NCI-H1092 (cell line): ENCODE measurements at regions not wholly inside any gene's neighbourhood (a gene's known extent, or its start where the extent isn't known, plus 50 kb on each side); places are given as distances from the start of the nearest gene placed in this dataset.
"Not testable (repeated sequence)": the region's sequence is repeated elsewhere in the genome, so short reads cannot be mapped to it uniquely, and the experiment has no call there.

Experiments
- DNase-seq: peaks from one replicate; lab custom pipeline; 2025; lab: John Stamatoyannopoulos, UW

DNA sequence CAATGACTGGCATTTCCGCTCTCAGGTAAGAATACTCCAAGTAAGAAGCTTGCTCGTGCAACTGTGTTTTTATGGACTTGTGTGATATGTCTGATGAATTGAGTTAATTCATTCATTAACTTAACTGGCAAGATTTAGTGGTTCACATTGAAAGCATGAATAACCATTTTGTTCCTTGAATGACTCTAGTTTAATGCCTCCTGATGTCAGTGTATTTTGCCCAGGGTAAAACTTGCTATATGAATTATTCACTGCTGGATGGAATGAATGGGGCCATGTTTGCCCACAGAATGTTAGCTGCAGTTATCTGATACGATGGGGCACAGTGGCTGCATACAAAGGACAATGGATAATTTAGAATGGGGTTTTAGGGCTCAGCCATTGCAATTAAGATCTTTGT is 124.1 kb downstream of the ZNF365 start:
- DNase-seq: no peak

GRCh38 chr10:62500116-62500515 is 125.9 kb downstream of the ZNF365 start:
- DNase-seq: not testable (repeated sequence)

DNA sequence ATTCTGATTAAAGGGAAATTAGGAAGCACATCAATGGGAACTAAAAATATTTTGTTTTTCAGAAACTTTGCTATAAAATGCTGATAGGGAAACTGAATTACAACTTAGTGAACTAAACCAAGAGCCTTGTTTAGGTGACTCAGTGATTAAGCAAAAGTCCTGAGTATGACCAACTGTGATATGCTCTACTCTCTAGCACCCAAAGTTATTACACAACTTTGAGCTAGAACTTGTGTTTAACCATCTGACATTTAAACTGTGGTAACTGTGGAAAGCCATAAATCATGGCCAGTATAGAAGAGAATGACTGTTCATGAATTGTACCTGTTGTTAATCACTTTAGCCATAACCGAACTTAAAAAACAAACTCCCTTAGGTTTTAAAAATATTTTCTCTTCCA is 127.4 kb downstream of the ZNF365 start:
- DNase-seq: no peak

DNA sequence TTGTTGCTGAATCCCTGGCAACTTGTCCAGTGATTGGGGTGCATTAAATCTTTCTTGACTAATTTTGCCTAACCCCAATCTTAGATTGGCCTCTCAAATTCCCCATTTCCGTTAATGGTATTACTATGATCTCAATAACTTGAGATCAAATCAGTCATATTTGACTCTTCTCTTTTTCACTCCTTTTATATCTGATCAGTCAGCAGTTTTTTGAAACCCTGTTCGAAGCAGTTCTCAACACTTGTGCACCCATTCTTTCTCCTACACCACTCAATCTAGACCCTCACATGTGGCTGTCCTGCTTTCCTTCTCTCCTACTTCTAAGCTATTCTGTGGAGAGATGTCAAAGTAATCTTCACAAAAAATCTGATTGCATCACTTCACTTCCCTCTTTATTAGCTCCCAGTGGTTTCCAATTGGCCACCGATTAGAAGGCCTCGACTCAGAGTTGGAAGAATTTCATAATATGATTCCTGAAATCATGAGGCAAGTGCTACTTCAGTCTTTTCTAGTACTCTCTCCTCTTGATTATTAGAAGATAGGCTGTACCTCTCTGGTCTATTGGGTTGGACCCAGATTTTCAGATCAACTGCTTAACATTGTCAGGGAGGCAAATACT is 128.9 kb downstream of the ZNF365 start:
- DNase-seq: no peak

GRCh38 chr10:62503872-62504271 is 129.7 kb downstream of the ZNF365 start:
- no peak for DNase-seq

DNA sequence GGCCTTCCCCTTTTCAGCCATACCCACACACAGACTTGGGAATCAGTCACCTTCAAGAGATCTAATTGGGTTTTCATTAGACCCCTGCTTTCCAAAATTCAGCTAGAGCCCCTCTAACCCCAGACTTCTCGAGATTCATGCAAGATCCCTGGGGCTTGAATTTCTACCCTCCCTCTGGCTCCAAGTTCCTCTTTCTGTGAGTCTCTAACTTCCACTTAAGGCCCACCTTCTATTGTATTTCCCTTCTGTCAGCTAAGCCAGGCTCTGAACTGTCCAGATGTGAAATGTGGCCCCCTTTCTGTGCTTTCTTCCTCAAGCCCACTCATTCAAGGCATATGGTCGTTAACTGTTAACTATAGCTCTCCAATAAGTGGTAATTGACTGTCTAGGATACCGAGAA is 132.2 kb downstream of the ZNF365 start:
- DNase-seq: no peak

GRCh38 chr10:62511238-62511637 is 137.1 kb downstream of the ZNF365 start:
- no peak for DNase-seq

GRCh38 chr10:62511656-62512055 is 137.5 kb downstream of the ZNF365 start:
- DNase-seq: no peak

DNA sequence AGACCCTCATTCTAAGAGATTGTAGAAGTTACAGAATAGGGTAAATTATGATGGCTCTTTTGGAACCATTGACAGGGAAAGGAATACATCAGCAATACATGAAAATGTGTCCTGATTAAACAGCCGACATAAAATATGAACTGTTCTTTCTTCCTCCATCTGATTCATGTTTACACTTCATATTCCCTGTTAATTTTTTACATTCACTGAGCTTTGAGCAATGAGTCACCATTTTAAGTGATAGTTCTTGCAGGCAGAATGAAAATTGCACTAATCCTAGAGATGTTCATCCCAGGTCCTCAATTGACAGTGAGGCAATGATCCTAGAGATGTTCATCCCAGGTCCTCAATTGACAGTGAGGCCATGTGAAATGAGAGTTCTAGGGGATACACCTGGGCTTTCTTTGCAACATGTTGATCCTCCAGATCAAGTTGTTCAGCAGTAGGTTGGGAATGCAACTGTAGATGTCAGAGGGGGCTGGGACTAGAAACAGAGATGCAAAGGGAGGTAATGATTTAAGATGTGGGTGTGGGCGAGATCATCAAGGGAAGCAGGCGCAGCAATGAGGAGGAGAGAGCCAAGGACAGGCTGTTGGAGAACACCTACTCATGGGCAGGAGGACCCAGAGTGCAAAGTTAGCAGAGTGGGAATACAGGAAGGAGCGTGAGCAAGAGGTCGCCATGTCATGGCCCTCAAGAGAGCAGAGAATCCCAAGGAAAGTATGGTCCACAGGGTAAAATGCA is 138.7 kb downstream of the ZNF365 start:
- no peak for DNase-seq

- DNase-seq: no peak
Observed at GRCh38 chr10:62514079-62514693, 140.0 kb downstream of the ZNF365 start.

- DNase-seq: no peak
Observed at GRCh38 chr10:62517252-62517651, 143.1 kb downstream of the ZNF365 start.

GRCh38 chr10:62527019-62527827 is 153.1 kb downstream of the ZNF365 start:
- DNase-seq: no peak

- no peak for DNase-seq
Observed at GRCh38 chr10:62528441-62528840, 154.3 kb downstream of the ZNF365 start.

DNA sequence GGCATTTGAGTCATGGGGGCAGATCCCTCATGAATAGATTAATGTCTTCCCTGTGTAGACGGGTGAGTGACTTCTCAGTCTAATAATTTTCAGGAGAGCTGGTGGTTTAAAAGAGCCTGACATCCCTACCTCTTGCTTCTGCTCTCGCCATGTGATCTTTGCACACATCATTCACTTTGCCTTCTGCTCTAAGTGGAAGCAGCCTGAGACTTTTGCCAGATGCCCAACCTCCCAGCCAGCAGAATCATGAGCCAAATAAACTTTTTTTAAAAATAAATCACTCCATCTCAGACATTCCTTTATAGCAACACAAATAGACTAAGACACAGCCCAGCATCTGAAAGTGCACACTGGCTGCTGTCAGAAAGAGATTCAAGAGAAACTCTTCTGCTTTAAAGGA is 155.2 kb downstream of the ZNF365 start:
- DNase-seq: no peak

GRCh38 chr10:62534031-62534430 is 159.9 kb downstream of the ZNF365 start:
- DNase-seq: no peak

GRCh38 chr10:62538606-62539005 is 164.4 kb downstream of the ZNF365 start:
- DNase-seq: no peak

- no peak for DNase-seq
Observed at GRCh38 chr10:62540389-62540788, 166.2 kb downstream of the ZNF365 start.

DNA sequence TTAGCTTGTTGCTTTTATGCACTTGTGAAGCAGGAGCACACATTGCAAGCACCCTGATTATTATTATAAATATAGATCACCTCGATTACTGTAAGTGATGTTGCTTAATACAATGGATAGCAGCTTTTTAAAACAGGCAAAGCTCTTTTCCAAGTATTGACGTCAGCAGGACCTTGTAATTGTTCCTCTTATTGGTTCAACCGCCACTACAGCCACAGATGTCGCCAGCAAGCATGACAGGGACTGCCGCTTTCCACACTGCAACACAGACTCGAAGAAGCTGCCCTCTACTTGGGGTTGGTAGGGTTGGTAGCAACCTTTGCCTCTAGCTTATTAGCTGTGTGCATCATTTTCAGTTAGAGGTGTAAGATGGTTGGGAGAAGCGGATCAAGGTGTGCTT is 167.6 kb downstream of the ZNF365 start:
- DNase-seq: no peak

DNA sequence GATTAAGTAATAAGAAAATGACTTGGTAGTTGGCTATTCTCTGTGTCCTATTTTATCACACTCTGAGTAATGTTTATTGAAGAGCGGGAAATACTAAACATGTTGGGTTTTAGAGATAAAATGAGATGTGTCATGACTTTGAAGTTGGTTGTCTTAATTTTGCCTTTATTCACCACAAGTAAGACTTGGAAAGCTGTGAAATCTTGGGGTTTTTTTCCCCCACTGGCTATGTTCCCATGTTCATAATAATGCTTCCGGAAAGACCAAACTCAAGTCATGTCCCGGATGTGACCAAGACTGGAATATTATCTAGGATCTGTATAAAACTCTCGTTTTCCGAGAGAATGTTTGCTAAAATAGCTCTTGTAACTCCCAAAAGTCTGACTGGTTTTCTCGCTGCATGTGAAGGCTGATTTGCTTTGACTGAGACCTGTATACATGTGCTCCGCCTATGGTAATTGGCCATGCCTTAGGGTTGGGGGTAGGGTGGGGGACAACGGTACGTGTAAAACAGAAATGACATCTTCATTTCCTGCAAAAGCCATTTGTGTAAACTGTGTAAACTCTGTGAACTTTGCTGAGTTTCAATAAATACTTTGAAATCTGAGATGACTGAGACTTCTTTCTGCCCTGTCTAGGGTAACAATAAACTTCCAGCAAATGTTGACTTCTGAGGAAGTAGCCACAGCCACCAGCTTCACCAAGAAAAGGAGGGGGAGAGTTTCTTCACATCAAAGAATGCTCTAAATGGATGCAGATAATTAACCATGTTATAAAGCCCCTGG is 169.6 kb downstream of the ZNF365 start:
- no peak for DNase-seq

GRCh38 chr10:62545160-62546066 is 171.2 kb downstream of the ZNF365 start:
- DNase-seq: no peak

GRCh38 chr10:62548686-62549085 is 174.5 kb downstream of the ZNF365 start:
- no peak for DNase-seq
